CD4-positive, CD25-positive, alpha-beta regulatory T cell (primary cell): ENCODE measurements at regions not wholly inside any gene's neighbourhood (a gene's known extent, or its start where the extent isn't known, plus 50 kb on each side); places are given as distances from the start of the nearest gene placed in this dataset.

Experiments used
- ATAC-seq, 2 donors: fragments of 150-1000 bp; cut with Tn5 transposase; one replicate each; pipeline ENCODE4 v1.10.0; 2021; ENCODE audit warnings: low read depth in 2 of 2, moderate number of reproducible peaks in 2 of 2, moderate library complexity in 1 of 2
- DNase-seq, 3 donors: peaks; one replicate each; pipeline versions ENCODE4 v3.0.0 to v3.0.0-alpha.2; 2012 to 2022; ENCODE audit warnings: mixed read lengths in 1 of 3
- H3K27ac ChIP-seq: one replicate; pipeline ENCODE4 v1.7.0; 2013; ENCODE audit warnings: mild to moderate bottlenecking, low read length; ENCODE audit not compliant: insufficient read depth, poor library complexity, severe bottlenecking
- H3K27me3 ChIP-seq: one replicate; pipeline ENCODE4 v1.7.0; 2013; ENCODE audit warnings: low read length; ENCODE audit not compliant: control insufficient read depth, insufficient read depth
- H3K36me3 ChIP-seq: one replicate; pipeline ENCODE4 v1.7.0; 2013; ENCODE audit warnings: mild to moderate bottlenecking, low read length, moderate library complexity; ENCODE audit not compliant: control insufficient read depth, insufficient read depth
- H3K4me1 ChIP-seq: 2 replicates; pipeline ENCODE4 v1.7.0; 2013; ENCODE audit warnings: mild to moderate bottlenecking, low read length; ENCODE audit not compliant: insufficient read depth, control insufficient read depth, poor library complexity, severe bottlenecking
- H3K4me3 ChIP-seq: one replicate; pipeline ENCODE4 v1.7.0; 2013; ENCODE audit warnings: low read depth, mild to moderate bottlenecking, low read length, moderate library complexity
- H3K9me3 ChIP-seq, 2 experiments: 1 replicate in 1 of 2; 2 replicates in 1 of 2; pipeline ENCODE4 v1.7.0; 2013; ENCODE audit warnings: low read length in 2 of 2, mild to moderate bottlenecking in 1 of 2, moderate library complexity in 1 of 2; ENCODE audit not compliant: control insufficient read depth in 2 of 2
- H3K27ac Mint-ChIP-seq, 3 donors: one replicate each; pipeline ENCODE4 v1.8.0; 2020 to 2022; ENCODE audit warnings: mild to moderate bottlenecking in 3 of 3, mixed read lengths in 3 of 3, moderate library complexity in 2 of 3
- H3K27me3 Mint-ChIP-seq: one replicate; pipeline ENCODE4 v1.8.0; 2022; ENCODE audit warnings: mild to moderate bottlenecking, mixed read lengths
- H3K36me3 Mint-ChIP-seq: one replicate; pipeline ENCODE4 v1.8.0; 2020; ENCODE audit warnings: mixed read lengths
- H3K4me1 Mint-ChIP-seq, 4 donors: one replicate each; pipeline ENCODE4 v1.8.0; 2020 to 2022; ENCODE audit warnings: mixed read lengths in 4 of 4, mild to moderate bottlenecking in 1 of 4
- H3K4me3 Mint-ChIP-seq, 4 donors: one replicate each; pipeline ENCODE4 v1.8.0; 2020 to 2022; ENCODE audit warnings: mild to moderate bottlenecking in 4 of 4, mixed read lengths in 4 of 4, moderate library complexity in 3 of 4
- H3K9me3 Mint-ChIP-seq, 7 donors: one replicate each; pipeline ENCODE4 v1.8.0; 2020 to 2022; ENCODE audit warnings: mixed read lengths in 7 of 7, mild to moderate bottlenecking in 3 of 7, moderate library complexity in 2 of 7

GRCh38 chr4:35644591-35644990, 599.7 kb downstream of the ARAP2 start:
- no peak overlapping the region for H3K27ac ChIP-seq
- ATAC-seq: no peak
- H3K36me3 ChIP-seq: no peaks in the 10 kb centered on the region
- no peaks in the 10 kb centered on the region for H3K9me3 ChIP-seq
- no peaks in the 10 kb centered on the region for H3K27me3 ChIP-seq
- no peak overlapping the region for H3K4me3 Mint-ChIP-seq
- no peaks in the 10 kb centered on the region for H3K4me1 Mint-ChIP-seq
- H3K27me3 Mint-ChIP-seq: no peaks in the 10 kb centered on the region
- peaks cover 0 to 3% (median 0%) of the 10 kb centered on the region in 7 donors for H3K9me3 Mint-ChIP-seq
- H3K4me1 ChIP-seq: no peaks in the 10 kb centered on the region
- H3K36me3 Mint-ChIP-seq: no peaks in the 10 kb centered on the region
- no peak overlapping the region for H3K27ac Mint-ChIP-seq
- H3K4me3 ChIP-seq: no peak overlapping the region
- no peak for DNase-seq

- H3K27me3 Mint-ChIP-seq: no peaks in the 10 kb centered on the region
- no peak overlapping the region for H3K4me3 Mint-ChIP-seq
- no peaks in the 10 kb centered on the region for H3K4me1 Mint-ChIP-seq
- no peak overlapping the region for H3K27ac Mint-ChIP-seq
- H3K27ac ChIP-seq: no peak overlapping the region
- H3K27me3 ChIP-seq: no peaks in the 10 kb centered on the region
- H3K36me3 Mint-ChIP-seq: no peaks in the 10 kb centered on the region
- no peak for DNase-seq
- H3K4me1 ChIP-seq: no peaks in the 10 kb centered on the region
- H3K4me3 ChIP-seq: no peak overlapping the region
- H3K9me3 ChIP-seq: no peaks in the 10 kb centered on the region
- no peaks in the 10 kb centered on the region for H3K9me3 Mint-ChIP-seq
- no peaks in the 10 kb centered on the region for H3K36me3 ChIP-seq
- no peak for ATAC-seq
Measured at GRCh38 chr4:35649011-35649410, 595.3 kb downstream of the ARAP2 start.

GRCh38 chr4:35649778-35650177, 594.5 kb downstream of the ARAP2 start:
- Mint-ChIP-seq H3K36me3 (no peaks in the 10 kb centered on the region), H3K4me3 (no peak overlapping the region), H3K27me3 (no peaks in the 10 kb centered on the region), H3K27ac (no peak overlapping the region), H3K4me1 (no peaks in the 10 kb centered on the region), H3K9me3 (no peaks in the 10 kb centered on the region)
- Histone ChIP-seq H3K27me3 (no peaks in the 10 kb centered on the region), H3K4me3 (no peak overlapping the region), H3K27ac (no peak overlapping the region), H3K9me3 (no peaks in the 10 kb centered on the region), H3K36me3 (no peaks in the 10 kb centered on the region), H3K4me1 (no peaks in the 10 kb centered on the region)
- DNase-seq (no peak), ATAC-seq (no peak)

GRCh38 chr4:35652197-35652596, 592.1 kb downstream of the ARAP2 start:
- Histone ChIP-seq H3K4me3 (no peak overlapping the region), H3K9me3 (no peaks in the 10 kb centered on the region), H3K4me1 (no peaks in the 10 kb centered on the region), H3K27me3 (no peaks in the 10 kb centered on the region), H3K36me3 (no peaks in the 10 kb centered on the region), H3K27ac (no peak overlapping the region)
- no peaks in the 10 kb centered on the region for H3K27me3 Mint-ChIP-seq
- H3K4me1 Mint-ChIP-seq: no peaks in the 10 kb centered on the region
- no peak for DNase-seq
- no peak overlapping the region for H3K27ac Mint-ChIP-seq
- H3K4me3 Mint-ChIP-seq: no peak overlapping the region
- no peaks in the 10 kb centered on the region for H3K36me3 Mint-ChIP-seq
- H3K9me3 Mint-ChIP-seq: no peaks in the 10 kb centered on the region
- ATAC-seq: no peak

- ATAC-seq (no peak), DNase-seq (no peak)
- Histone ChIP-seq H3K36me3 (no peaks in the 10 kb centered on the region), H3K9me3 (no peaks in the 10 kb centered on the region), H3K4me1 (no peaks in the 10 kb centered on the region), H3K27me3 (no peaks in the 10 kb centered on the region), H3K4me3 (no peak overlapping the region), H3K27ac (no peak overlapping the region)
- H3K36me3 Mint-ChIP-seq: no peaks in the 10 kb centered on the region
- H3K4me1 Mint-ChIP-seq: no peaks in the 10 kb centered on the region
- H3K27ac Mint-ChIP-seq: no peak overlapping the region
- peaks cover 0 to 8% (median 2%) of the 10 kb centered on the region in 7 donors for H3K9me3 Mint-ChIP-seq
- no peak overlapping the region for H3K4me3 Mint-ChIP-seq
- H3K27me3 Mint-ChIP-seq: no peaks in the 10 kb centered on the region
Measured at GRCh38 chr4:35653451-35653850, 590.9 kb downstream of the ARAP2 start.

GRCh38 chr4:35673137-35673536, 571.2 kb downstream of the ARAP2 start:
- H3K36me3 ChIP-seq: no peaks in the 10 kb centered on the region
- H3K27ac Mint-ChIP-seq: no peak overlapping the region
- H3K4me1 Mint-ChIP-seq: no peaks in the 10 kb centered on the region
- no peak overlapping the region for H3K4me3 Mint-ChIP-seq
- H3K9me3 Mint-ChIP-seq: peaks cover 0 to 4% (median 0%) of the 10 kb centered on the region in 7 donors
- DNase-seq (no peak), ATAC-seq (no peak)
- no peaks in the 10 kb centered on the region for H3K27me3 ChIP-seq
- no peaks in the 10 kb centered on the region for H3K27me3 Mint-ChIP-seq
- H3K9me3 ChIP-seq: peaks cover 0 to 3% of the 10 kb centered on the region in 2 experiments
- no peaks in the 10 kb centered on the region for H3K36me3 Mint-ChIP-seq
- no peaks in the 10 kb centered on the region for H3K4me1 ChIP-seq
- H3K4me3 ChIP-seq: no peak overlapping the region
- H3K27ac ChIP-seq: no peak overlapping the region

- ATAC-seq (no peak), DNase-seq (no peak)
- Histone ChIP-seq H3K27me3 (no peaks in the 10 kb centered on the region), H3K27ac (no peak overlapping the region), H3K4me3 (no peak overlapping the region), H3K36me3 (no peaks in the 10 kb centered on the region), H3K9me3 (no peaks in the 10 kb centered on the region), H3K4me1 (no peaks in the 10 kb centered on the region)
- no peak overlapping the region for H3K27ac Mint-ChIP-seq
- H3K9me3 Mint-ChIP-seq: peaks cover 0 to 19% (median 5%) of the 10 kb centered on the region in 7 donors
- no peak overlapping the region for H3K4me3 Mint-ChIP-seq
- no peaks in the 10 kb centered on the region for H3K27me3 Mint-ChIP-seq
- no peaks in the 10 kb centered on the region for H3K36me3 Mint-ChIP-seq
- no peaks in the 10 kb centered on the region for H3K4me1 Mint-ChIP-seq
Measured at GRCh38 chr4:35684755-35685154, 559.6 kb downstream of the ARAP2 start.

GRCh38 chr4:35689870-35690269, 554.4 kb downstream of the ARAP2 start:
- Histone ChIP-seq H3K27me3 (no peaks in the 10 kb centered on the region), H3K27ac (no peak overlapping the region), H3K4me1 (no peaks in the 10 kb centered on the region), H3K9me3 (no peaks in the 10 kb centered on the region), H3K4me3 (no peak overlapping the region), H3K36me3 (no peaks in the 10 kb centered on the region)
- no peaks in the 10 kb centered on the region for H3K27me3 Mint-ChIP-seq
- peaks cover 0 to 8% (median 2%) of the 10 kb centered on the region in 7 donors for H3K9me3 Mint-ChIP-seq
- H3K4me1 Mint-ChIP-seq: no peaks in the 10 kb centered on the region
- ATAC-seq: no peak
- no peak overlapping the region for H3K27ac Mint-ChIP-seq
- no peak overlapping the region for H3K4me3 Mint-ChIP-seq
- DNase-seq: no peak
- H3K36me3 Mint-ChIP-seq: no peaks in the 10 kb centered on the region
